Muscle layer of duodenum (tissue), 2 donors: ENCODE measurements at regions not wholly inside any gene's neighbourhood (a gene's known extent, or its start where the extent isn't known, plus 50 kb on each side); places are given as distances from the start of the nearest gene placed in this dataset.

Source experiments
- H3K27ac ChIP-seq: one replicate; pipeline ENCODE4 v1.7.0; 2013; ENCODE audit warnings: mild to moderate bottlenecking, low read length
- H3K27me3 ChIP-seq: one replicate; pipeline ENCODE4 v1.7.0; 2013; ENCODE audit warnings: low read depth, mild to moderate bottlenecking, control low read depth, low read length
- H3K36me3 ChIP-seq, 2 donors: one replicate each; pipeline ENCODE4 v1.7.0; 2013; ENCODE audit warnings: low read length in 2 of 2, control low read depth in 1 of 2, mild to moderate bottlenecking in 1 of 2; ENCODE audit not compliant: insufficient read depth in 2 of 2, control insufficient read depth in 1 of 2
- H3K4me1 ChIP-seq, 2 donors: one replicate each; pipeline ENCODE4 v1.7.0; 2013; ENCODE audit warnings: low read length in 2 of 2, mild to moderate bottlenecking in 2 of 2, control low read depth in 1 of 2, moderate library complexity in 1 of 2; ENCODE audit not compliant: insufficient read depth in 2 of 2, control insufficient read depth in 1 of 2
- H3K4me3 ChIP-seq, 2 donors: one replicate each; pipeline ENCODE4 v1.7.0; 2013; ENCODE audit warnings: low read length in 2 of 2, low read depth in 1 of 2, mild to moderate bottlenecking in 1 of 2
- H3K9me3 ChIP-seq, 2 donors: one replicate each; pipeline ENCODE4 v1.7.0; 2013; ENCODE audit warnings: low read length in 2 of 2, control low read depth in 1 of 2, mild to moderate bottlenecking in 1 of 2; ENCODE audit not compliant: control insufficient read depth in 1 of 2
- donor health status: healthy.

GRCh38 chr5:155926031-155926430 lies 400.9 kb upstream of the SGCD start:
- no peaks in the 10 kb centered on the region for H3K9me3 ChIP-seq
- H3K27me3 ChIP-seq = no peaks in the 10 kb centered on the region
- no peaks in the 10 kb centered on the region for H3K36me3 ChIP-seq
- H3K4me3 ChIP-seq = no peak overlapping the region
- no peak overlapping the region for H3K27ac ChIP-seq
- H3K4me1 ChIP-seq = no peaks in the 10 kb centered on the region

- no peak overlapping the region for H3K27ac ChIP-seq
- H3K9me3 ChIP-seq = no peaks in the 10 kb centered on the region
- H3K27me3 ChIP-seq = no peaks in the 10 kb centered on the region
- no peaks in the 10 kb centered on the region for H3K36me3 ChIP-seq
- H3K4me3 ChIP-seq = no peak overlapping the region
- no peaks in the 10 kb centered on the region for H3K4me1 ChIP-seq
Observed at GRCh38 chr5:155926766-155927165, 400.2 kb upstream of the SGCD start.

- Histone ChIP-seq H3K27ac (no peak overlapping the region), H3K4me1 (no peaks in the 10 kb centered on the region), H3K36me3 (no peaks in the 10 kb centered on the region), H3K4me3 (no peak overlapping the region), H3K27me3 (no peaks in the 10 kb centered on the region), H3K9me3 (no peaks in the 10 kb centered on the region)
Observed at GRCh38 chr5:155929112-155929511, 397.9 kb upstream of the SGCD start.

- Histone ChIP-seq H3K4me3 (no peak overlapping the region), H3K36me3 (no peaks in the 10 kb centered on the region), H3K9me3 (no peaks in the 10 kb centered on the region), H3K27ac (no peak overlapping the region), H3K4me1 (no peaks in the 10 kb centered on the region), H3K27me3 (no peaks in the 10 kb centered on the region)
Observed at GRCh38 chr5:155934964-155935363, 392.0 kb upstream of the SGCD start.

GRCh38 chr5:155935723-155936122 lies 391.2 kb upstream of the SGCD start:
- no peak overlapping the region for H3K4me3 ChIP-seq
- no peaks in the 10 kb centered on the region for H3K9me3 ChIP-seq
- H3K27ac ChIP-seq = no peak overlapping the region
- no peaks in the 10 kb centered on the region for H3K27me3 ChIP-seq
- no peaks in the 10 kb centered on the region for H3K4me1 ChIP-seq
- no peaks in the 10 kb centered on the region for H3K36me3 ChIP-seq

GRCh38 chr5:155936520-155937406 lies 390.2 kb upstream of the SGCD start:
- Histone ChIP-seq H3K36me3 (no peaks in the 10 kb centered on the region), H3K27me3 (no peaks in the 10 kb centered on the region), H3K4me1 (no peaks in the 10 kb centered on the region), H3K9me3 (no peaks in the 10 kb centered on the region), H3K27ac (no peak overlapping the region), H3K4me3 (no peak overlapping the region)

GRCh38 chr5:155938051-155938450 lies 388.9 kb upstream of the SGCD start:
- Histone ChIP-seq H3K27ac (no peak overlapping the region), H3K27me3 (no peaks in the 10 kb centered on the region), H3K4me1 (no peaks in the 10 kb centered on the region), H3K36me3 (no peaks in the 10 kb centered on the region), H3K4me3 (no peak overlapping the region), H3K9me3 (no peaks in the 10 kb centered on the region)

- Histone ChIP-seq H3K36me3 (no peaks in the 10 kb centered on the region), H3K27me3 (no peaks in the 10 kb centered on the region), H3K9me3 (no peaks in the 10 kb centered on the region), H3K4me1 (peaks cover 0 to 4% of the 10 kb centered on the region in 2 donors), H3K27ac (no peak overlapping the region), H3K4me3 (no peak overlapping the region)
Observed at GRCh38 chr5:155941340-155941739, 385.6 kb upstream of the SGCD start.

- peaks cover 0 to 4% of the 10 kb centered on the region in 2 donors for H3K4me1 ChIP-seq
- no peaks in the 10 kb centered on the region for H3K27me3 ChIP-seq
- H3K4me3 ChIP-seq = no peak overlapping the region
- no peaks in the 10 kb centered on the region for H3K36me3 ChIP-seq
- H3K27ac ChIP-seq = no peak overlapping the region
- no peaks in the 10 kb centered on the region for H3K9me3 ChIP-seq
Observed at GRCh38 chr5:155943516-155944407, 383.2 kb upstream of the SGCD start.

- H3K9me3 ChIP-seq = no peaks in the 10 kb centered on the region
- H3K4me3 ChIP-seq = no peak overlapping the region
- H3K27ac ChIP-seq = no peak overlapping the region
- no peaks in the 10 kb centered on the region for H3K27me3 ChIP-seq
- H3K4me1 ChIP-seq = peaks cover 0 to 4% of the 10 kb centered on the region in 2 donors
- no peaks in the 10 kb centered on the region for H3K36me3 ChIP-seq
Observed at GRCh38 chr5:155947394-155948062, 379.4 kb upstream of the SGCD start.

GRCh38 chr5:155948576-155948975 lies 378.4 kb upstream of the SGCD start:
- Histone ChIP-seq H3K9me3 (no peaks in the 10 kb centered on the region), H3K36me3 (no peaks in the 10 kb centered on the region), H3K27ac (no peak overlapping the region), H3K4me1 (peaks cover 0 to 4% of the 10 kb centered on the region in 2 donors), H3K4me3 (no peak overlapping the region), H3K27me3 (no peaks in the 10 kb centered on the region)
